ENCODE measurements at regions not wholly inside any gene's neighbourhood (a gene's known extent, or its start where the extent isn't known, plus 50 kb on each side); places are given as distances from the start of the nearest gene placed in this dataset.

- no peaks in the 10 kb centered on the region for H3K79me2 ChIP-seq (ENCODE audit: insufficient read depth, low read length)
- H3K36me3 ChIP-seq (ENCODE audit: control insufficient read depth in 1 of 2, insufficient read depth in 2 of 2, low read length in 2 of 2): no peaks in the 10 kb centered on the region
- ATAC-seq: no peak
- ChIA-PET POLR2A (no interaction called here), RAD21 (ENCODE audit: low non-redundant PET in 1 of 2, low total read pairs in 2 of 2, uncharacterized antibody in 2 of 2, unreplicated experiment in 2 of 2) (no interaction called here), CTCF (no interaction called here)
- intact Hi-C loops (cut with micrococcal nuclease): no loop called here
- DNase-seq (ENCODE audit: low read depth, low spot score): no peak
- no peak overlapping the region for H3K27ac ChIP-seq (ENCODE audit: low read depth, low read length)
- no peak overlapping the region for H3K9ac ChIP-seq (ENCODE audit: low read length)
- no peak overlapping the region for H3K4me2 ChIP-seq (ENCODE audit: low read length)
- no peaks in the 10 kb centered on the region for H4K20me1 ChIP-seq (ENCODE audit: insufficient read depth)
- H3K9me2 ChIP-seq (ENCODE audit: insufficient read depth): no peaks in the 10 kb centered on the region
- H3K4me3 ChIP-seq (replicated peaks in 1 of 2; ENCODE audit: low read depth in 1 of 2, low read length in 2 of 2): no peak overlapping the region
- H3K27me3 ChIP-seq (ENCODE audit: insufficient read depth, low read length): peaks cover 4% of the 10 kb centered on the region; the same call in 1 of the 2 replicates
- H3K4me1 ChIP-seq (ENCODE audit: control insufficient read depth in 1 of 2, insufficient read depth in 2 of 2, low read length in 2 of 2): no peaks in the 10 kb centered on the region
- no TSS peak for BruUV-seq (replicated peaks)
- no peaks in the 10 kb centered on the region for H3K9me3 ChIP-seq (ENCODE audit: control insufficient read depth in 1 of 2, insufficient read depth in 1 of 2, low read depth in 1 of 2, low read length in 2 of 2)
- no peak overlapping the region for H2AFZ ChIP-seq (ENCODE audit: low read depth, low read length, poor library complexity, severe bottlenecking)
- no peak for TF ChIP-seq TCF7L2 (IDR thresholded peaks at IDR 0.05; ENCODE audit: borderline replicate concordance, extremely low read depth, insufficient read depth, insufficient read length)
- no peak for TF ChIP-seq EZH2 (IDR thresholded peaks at IDR 0.05)
- no peak for TF ChIP-seq SRF (IDR thresholded peaks at IDR 0.05; ENCODE audit: low read depth)
- no peak for TF ChIP-seq EZH2phosphoT487 (IDR thresholded peaks at IDR 0.05; ENCODE audit: borderline replicate concordance)
- no peak for TF ChIP-seq YY1 (IDR thresholded peaks at IDR 0.05; ENCODE audit: extremely low read depth, insufficient replicate concordance, low read depth, low read length)
- TF ChIP-seq RAD21 (IDR thresholded peaks at IDR 0.05; ENCODE audit: low read depth): no peak
- no peak for TF ChIP-seq SP1 (IDR thresholded peaks at IDR 0.05; ENCODE audit: low read depth)
- no peak for TF ChIP-seq ZFX (IDR thresholded peaks at IDR 0.05)
- TF ChIP-seq EGR1 (IDR thresholded peaks at IDR 0.05; ENCODE audit: low read depth): no peak
- no peak for TF ChIP-seq SIN3A (IDR thresholded peaks at IDR 0.05; ENCODE audit: low read depth)
- TF ChIP-seq ZBTB33 (IDR thresholded peaks at IDR 0.05; ENCODE audit: extremely low read depth, insufficient replicate concordance, low read length): no peak
- no peak for TF ChIP-seq FOSL1 (IDR thresholded peaks at IDR 0.05; ENCODE audit: low read depth)
Measured at GRCh38 chr1:60427701-60428100, 354.1 kb upstream of the C1orf87 start.

Measured in HCT116 (cell line).